Stimulated activated naive CD8-positive, alpha-beta T cell treated with anti-CD3 and anti-CD28 coated beads, Interleukin-15, Interleukin-2, amounts not matched to agents 100 ng/mL and 50 ng/mL, for 24 hours (primary cell): ENCODE measurements at regions not wholly inside any gene's neighbourhood (a gene's known extent, or its start where the extent isn't known, plus 50 kb on each side); places are given as distances from the start of the nearest gene placed in this dataset.

Experiments used
- H3K27ac Mint-ChIP-seq: one replicate; pipeline ENCODE4 v1.8.0; 2021; ENCODE audit warnings: mild to moderate bottlenecking, mixed read lengths
- H3K27me3 Mint-ChIP-seq: one replicate; pipeline ENCODE4 v1.8.0; 2021; ENCODE audit warnings: mixed read lengths
- H3K36me3 Mint-ChIP-seq: one replicate; pipeline ENCODE4 v1.8.0; 2021; ENCODE audit warnings: low read depth, mixed read lengths
- H3K4me1 Mint-ChIP-seq: one replicate; pipeline ENCODE4 v1.8.0; 2021; ENCODE audit warnings: low read depth, mixed read lengths
- H3K4me3 Mint-ChIP-seq: one replicate; pipeline ENCODE4 v1.8.0; 2021; ENCODE audit warnings: mild to moderate bottlenecking, mixed read lengths
- H3K9me3 Mint-ChIP-seq: one replicate; pipeline ENCODE4 v1.8.0; 2021; ENCODE audit warnings: mixed read lengths

GRCh38 chr2:17328161-17328560 lies 190.1 kb downstream of the RAD51AP2 start:
- no peaks in the 10 kb centered on the region for H3K4me1 Mint-ChIP-seq
- no peaks in the 10 kb centered on the region for H3K27me3 Mint-ChIP-seq
- no peaks in the 10 kb centered on the region for H3K9me3 Mint-ChIP-seq
- no peaks in the 10 kb centered on the region for H3K36me3 Mint-ChIP-seq
- H3K4me3 Mint-ChIP-seq: no peak overlapping the region
- H3K27ac Mint-ChIP-seq: no peak overlapping the region

DNA sequence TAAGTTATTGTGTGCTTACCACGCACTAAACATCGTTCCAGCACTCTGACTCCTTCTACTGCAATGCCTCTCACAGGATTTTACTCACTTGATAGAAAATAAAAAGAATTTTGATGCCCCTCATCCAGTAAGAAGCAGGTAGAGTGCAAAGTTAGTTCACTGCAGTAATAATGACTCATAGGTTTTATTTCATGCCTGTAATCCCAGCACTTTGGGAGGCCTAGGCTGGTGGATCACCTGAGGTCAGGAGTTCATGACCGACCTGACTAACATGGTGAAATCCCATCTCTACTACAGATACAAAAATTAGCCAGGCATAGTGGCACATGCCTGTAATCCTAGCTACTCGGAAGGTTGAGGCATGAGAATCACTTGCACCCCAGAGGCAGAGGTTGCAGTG lies 190.6 kb downstream of the RAD51AP2 start:
- no peak overlapping the region for H3K27ac Mint-ChIP-seq
- H3K36me3 Mint-ChIP-seq: no peaks in the 10 kb centered on the region
- H3K27me3 Mint-ChIP-seq: no peaks in the 10 kb centered on the region
- no peak overlapping the region for H3K4me3 Mint-ChIP-seq
- no peaks in the 10 kb centered on the region for H3K9me3 Mint-ChIP-seq
- H3K4me1 Mint-ChIP-seq: no peaks in the 10 kb centered on the region

- Mint-ChIP-seq H3K27ac (no peak overlapping the region), H3K4me3 (no peak overlapping the region), H3K9me3 (no peaks in the 10 kb centered on the region), H3K27me3 (no peaks in the 10 kb centered on the region), H3K36me3 (no peaks in the 10 kb centered on the region), H3K4me1 (no peaks in the 10 kb centered on the region)
Observed at GRCh38 chr2:17326717-17327116, 191.5 kb downstream of the RAD51AP2 start.

DNA sequence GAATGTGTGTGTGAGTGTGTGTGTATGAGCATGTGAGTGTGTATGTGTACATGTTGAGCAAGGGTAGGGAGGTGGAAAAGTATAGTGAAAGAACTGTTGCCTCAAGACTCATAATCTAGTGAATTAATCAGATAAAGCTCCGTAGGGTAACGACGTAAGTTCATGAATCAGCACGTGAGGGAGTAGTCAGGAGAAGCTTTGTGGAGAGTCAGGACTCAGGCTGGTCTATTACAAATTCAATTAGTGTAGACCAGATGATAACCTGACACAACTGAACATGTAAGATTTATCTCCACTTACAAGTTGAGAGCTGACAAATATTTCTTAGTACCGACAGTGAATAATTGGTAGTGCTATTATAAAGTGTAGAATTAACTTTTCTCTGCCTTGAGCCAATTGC lies 194.5 kb downstream of the RAD51AP2 start:
- no peaks in the 10 kb centered on the region for H3K36me3 Mint-ChIP-seq
- no peak overlapping the region for H3K4me3 Mint-ChIP-seq
- H3K4me1 Mint-ChIP-seq: no peaks in the 10 kb centered on the region
- no peaks in the 10 kb centered on the region for H3K9me3 Mint-ChIP-seq
- H3K27me3 Mint-ChIP-seq: no peaks in the 10 kb centered on the region
- H3K27ac Mint-ChIP-seq: no peak overlapping the region

- no peaks in the 10 kb centered on the region for H3K4me1 Mint-ChIP-seq
- H3K9me3 Mint-ChIP-seq: no peaks in the 10 kb centered on the region
Observed at GRCh38 chr2:17322461-17322860, 195.8 kb downstream of the RAD51AP2 start.

DNA sequence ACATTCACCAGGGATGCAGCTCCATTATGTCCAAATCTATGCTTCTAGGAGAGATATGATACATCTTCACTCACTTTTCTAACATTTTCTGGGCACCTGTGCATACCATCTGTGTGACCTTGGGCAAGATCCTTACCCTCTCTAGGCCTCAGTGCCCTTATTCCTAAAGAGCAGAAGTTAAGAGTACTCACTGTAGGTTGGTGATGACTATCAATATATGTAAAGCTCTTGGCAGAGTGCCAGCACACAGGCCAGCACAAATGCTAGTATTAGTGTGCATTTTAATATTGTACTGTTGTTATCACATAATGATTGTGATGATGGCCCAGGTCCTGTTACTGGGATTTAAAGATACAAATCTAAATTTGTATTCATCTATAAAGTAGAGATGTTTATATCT lies 199.2 kb downstream of the RAD51AP2 start:
- H3K9me3 Mint-ChIP-seq: no peaks in the 10 kb centered on the region
- no peaks in the 10 kb centered on the region for H3K36me3 Mint-ChIP-seq
- H3K4me1 Mint-ChIP-seq: no peaks in the 10 kb centered on the region
- no peaks in the 10 kb centered on the region for H3K27me3 Mint-ChIP-seq
- no peak overlapping the region for H3K4me3 Mint-ChIP-seq
- H3K27ac Mint-ChIP-seq: no peak overlapping the region

More at GRCh38 chr2:17322461-17322860, 195.8 kb downstream of the RAD51AP2 start:
- H3K4me3 Mint-ChIP-seq: no peak overlapping the region
- no peaks in the 10 kb centered on the region for H3K36me3 Mint-ChIP-seq
- no peak overlapping the region for H3K27ac Mint-ChIP-seq
- no peaks in the 10 kb centered on the region for H3K27me3 Mint-ChIP-seq

DNA sequence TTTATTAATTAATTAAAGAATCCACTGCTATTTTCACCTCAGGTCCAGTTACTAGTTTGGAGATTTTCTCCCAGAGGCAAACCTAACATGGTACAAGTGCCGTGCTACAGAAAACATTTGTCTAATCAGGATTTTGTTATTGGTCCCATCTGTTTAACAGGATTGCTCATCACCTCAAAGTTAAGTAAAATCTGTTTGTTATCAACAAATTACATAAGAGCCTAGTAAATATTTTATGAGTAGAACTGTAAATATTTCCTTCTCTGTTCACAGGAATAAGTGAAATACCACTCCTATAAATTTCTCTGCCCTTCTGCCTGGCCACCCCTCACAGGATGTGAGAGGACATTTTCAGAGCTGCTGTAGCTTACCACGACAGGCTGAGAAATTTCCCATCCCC lies 200.2 kb downstream of the RAD51AP2 start:
- Mint-ChIP-seq H3K9me3 (no peaks in the 10 kb centered on the region), H3K4me1 (no peaks in the 10 kb centered on the region), H3K27me3 (no peaks in the 10 kb centered on the region), H3K36me3 (no peaks in the 10 kb centered on the region), H3K4me3 (no peak overlapping the region), H3K27ac (no peak overlapping the region)

- Mint-ChIP-seq H3K27ac (no peak overlapping the region), H3K36me3 (no peaks in the 10 kb centered on the region), H3K9me3 (no peaks in the 10 kb centered on the region), H3K27me3 (no peaks in the 10 kb centered on the region), H3K4me3 (no peak overlapping the region), H3K4me1 (no peaks in the 10 kb centered on the region)
Observed at GRCh38 chr2:17317439-17317976, 200.7 kb downstream of the RAD51AP2 start.

DNA sequence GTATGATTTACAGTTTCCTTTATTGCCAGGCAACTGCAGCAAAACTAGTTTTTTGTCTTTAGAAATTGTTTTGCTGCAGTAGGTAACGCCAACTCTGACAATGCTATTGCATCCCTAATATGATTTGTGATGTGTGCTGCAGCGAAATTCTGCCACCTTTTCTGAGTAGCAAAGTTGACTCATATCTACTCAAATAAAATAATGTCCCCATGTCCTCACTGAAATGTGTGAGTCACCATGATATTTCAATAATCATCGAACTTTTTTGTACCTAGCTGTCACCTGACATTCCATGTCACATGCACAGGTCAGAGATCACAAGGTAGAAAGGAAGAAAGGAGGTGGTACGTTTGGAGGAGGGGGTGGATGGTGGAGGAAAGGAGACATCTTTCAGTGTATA lies 205.0 kb downstream of the RAD51AP2 start:
- H3K4me3 Mint-ChIP-seq: no peak overlapping the region
- no peaks in the 10 kb centered on the region for H3K36me3 Mint-ChIP-seq
- H3K27ac Mint-ChIP-seq: no peak overlapping the region
- H3K4me1 Mint-ChIP-seq: no peaks in the 10 kb centered on the region
- H3K9me3 Mint-ChIP-seq: no peaks in the 10 kb centered on the region
- peaks cover 7% of the 10 kb centered on the region for H3K27me3 Mint-ChIP-seq

DNA sequence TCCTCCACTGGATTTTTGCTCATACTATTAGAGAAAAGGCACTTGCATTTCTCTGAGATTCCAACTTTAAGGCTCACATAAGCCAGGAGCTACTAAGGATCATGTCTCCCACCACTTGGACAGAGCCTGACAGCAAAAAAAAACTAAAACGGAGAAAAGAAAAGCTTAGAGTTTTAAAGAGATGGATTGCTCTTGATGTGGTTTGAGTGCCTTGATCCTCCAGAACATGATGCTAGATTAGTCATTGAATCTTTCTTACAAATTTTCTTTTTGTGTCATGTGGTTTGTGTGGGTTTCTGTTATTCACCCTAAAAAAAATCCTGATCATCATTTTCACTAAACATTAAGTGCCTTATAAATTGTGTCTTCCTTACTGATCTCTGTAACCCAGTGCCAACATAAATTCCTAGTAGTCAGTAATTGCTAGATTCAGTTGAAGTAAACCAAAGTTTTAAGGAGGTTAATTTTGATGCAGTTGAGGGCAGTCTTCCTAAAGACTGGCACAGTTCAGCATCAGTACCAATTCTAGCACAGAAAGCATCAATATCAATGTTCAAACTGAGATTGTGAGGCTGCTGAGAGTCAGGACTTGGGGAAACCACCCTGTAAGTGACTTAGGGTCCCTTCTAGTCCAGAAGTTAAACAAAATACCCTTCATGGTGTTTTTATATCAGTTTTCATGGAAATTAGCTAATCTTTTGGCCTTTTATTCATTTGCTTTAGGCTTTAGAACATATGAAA lies 206.3 kb downstream of the RAD51AP2 start:
- H3K36me3 Mint-ChIP-seq: no peaks in the 10 kb centered on the region
- H3K9me3 Mint-ChIP-seq: no peaks in the 10 kb centered on the region
- H3K27me3 Mint-ChIP-seq: peaks cover 7% of the 10 kb centered on the region
- H3K4me3 Mint-ChIP-seq: no peak overlapping the region
- no peak overlapping the region for H3K27ac Mint-ChIP-seq
- H3K4me1 Mint-ChIP-seq: no peaks in the 10 kb centered on the region

- Mint-ChIP-seq H3K4me1 (no peaks in the 10 kb centered on the region), H3K4me3 (no peak overlapping the region), H3K27ac (no peak overlapping the region), H3K9me3 (no peaks in the 10 kb centered on the region), H3K27me3 (peaks cover 7% of the 10 kb centered on the region), H3K36me3 (no peaks in the 10 kb centered on the region)
Observed at GRCh38 chr2:17311106-17311619, 207.1 kb downstream of the RAD51AP2 start.

DNA sequence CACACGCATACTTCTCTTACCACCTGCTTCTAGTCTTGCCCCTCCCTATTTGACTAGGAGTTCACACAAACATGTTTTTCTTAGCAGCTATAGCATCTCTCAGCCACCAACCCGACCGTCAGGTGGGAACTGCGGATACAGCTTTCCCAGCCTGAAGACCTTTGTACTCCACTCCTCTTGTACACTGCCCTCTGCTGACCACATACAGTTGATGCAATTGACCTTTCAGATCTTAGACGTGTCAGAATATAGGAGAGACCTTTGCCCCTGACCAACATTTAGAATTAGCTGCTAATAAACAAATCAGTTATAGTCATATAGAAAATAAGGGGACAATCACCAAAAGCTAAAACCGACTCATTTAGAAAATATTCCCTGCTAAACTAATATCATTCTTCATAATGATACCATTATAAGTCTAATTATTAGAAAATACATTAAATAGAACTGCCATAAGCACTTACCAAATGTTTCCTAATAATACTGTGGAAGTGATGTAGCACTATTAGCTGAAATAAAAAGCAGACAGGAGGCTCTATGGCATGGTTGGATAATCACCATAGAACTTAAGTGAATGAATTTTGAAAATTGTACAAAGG lies 208.4 kb downstream of the RAD51AP2 start:
- H3K4me3 Mint-ChIP-seq: no peak overlapping the region
- H3K36me3 Mint-ChIP-seq: no peaks in the 10 kb centered on the region
- no peaks in the 10 kb centered on the region for H3K4me1 Mint-ChIP-seq
- peaks cover 7% of the 10 kb centered on the region for H3K27me3 Mint-ChIP-seq
- no peak overlapping the region for H3K27ac Mint-ChIP-seq
- H3K9me3 Mint-ChIP-seq: no peaks in the 10 kb centered on the region

DNA sequence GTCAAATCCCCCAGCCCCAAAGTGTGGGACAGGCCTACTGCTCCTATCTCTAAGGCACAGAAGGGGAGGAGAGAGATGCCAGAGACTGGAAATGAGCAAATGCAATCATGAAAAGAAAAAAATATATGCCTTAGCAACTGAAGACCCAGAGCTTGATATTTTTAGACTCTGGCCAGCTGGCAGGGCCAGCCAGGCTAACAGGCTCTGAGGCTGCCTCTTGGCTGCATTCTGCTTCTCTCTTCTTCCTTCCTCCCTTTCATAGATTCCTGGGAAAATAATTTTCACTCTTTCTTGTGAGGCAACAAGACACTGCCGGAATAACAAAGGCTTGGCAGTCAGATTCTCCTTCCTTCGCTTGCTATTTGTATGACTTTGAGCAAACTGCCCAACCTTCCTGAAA lies 209.1 kb downstream of the RAD51AP2 start:
- Mint-ChIP-seq H3K4me3 (no peak overlapping the region), H3K4me1 (no peaks in the 10 kb centered on the region), H3K27me3 (peaks cover 7% of the 10 kb centered on the region), H3K36me3 (no peaks in the 10 kb centered on the region), H3K27ac (no peak overlapping the region), H3K9me3 (no peaks in the 10 kb centered on the region)

- H3K27me3 Mint-ChIP-seq: peaks cover 7% of the 10 kb centered on the region
Observed at GRCh38 chr2:17306706-17307105, 211.5 kb downstream of the RAD51AP2 start.

GRCh38 chr2:17306219-17306618 lies 212.0 kb downstream of the RAD51AP2 start:
- Mint-ChIP-seq H3K27ac (no peak overlapping the region), H3K4me1 (no peaks in the 10 kb centered on the region), H3K4me3 (no peak overlapping the region), H3K36me3 (no peaks in the 10 kb centered on the region), H3K9me3 (peaks cover 2% of the 10 kb centered on the region), H3K27me3 (peaks cover 7% of the 10 kb centered on the region)

More at GRCh38 chr2:17306706-17307105, 211.5 kb downstream of the RAD51AP2 start:
- no peaks in the 10 kb centered on the region for H3K36me3 Mint-ChIP-seq
- H3K9me3 Mint-ChIP-seq: no peaks in the 10 kb centered on the region
- no peak overlapping the region for H3K4me3 Mint-ChIP-seq
- H3K4me1 Mint-ChIP-seq: no peaks in the 10 kb centered on the region
- no peak overlapping the region for H3K27ac Mint-ChIP-seq
